GM03348 (cell line): ENCODE measurements at regions not wholly inside any gene's neighbourhood (a gene's known extent, or its start where the extent isn't known, plus 50 kb on each side); places are given as distances from the start of the nearest gene placed in this dataset.
"Not testable (repeated sequence)": the region's sequence is repeated elsewhere in the genome, so short reads cannot be mapped to it uniquely, and the experiment has no call there.

Experiments
- DNase-seq: peaks from one replicate; pipeline ENCODE4 v3.0.0; 2012; ENCODE audit warnings: low spot score

DNA sequence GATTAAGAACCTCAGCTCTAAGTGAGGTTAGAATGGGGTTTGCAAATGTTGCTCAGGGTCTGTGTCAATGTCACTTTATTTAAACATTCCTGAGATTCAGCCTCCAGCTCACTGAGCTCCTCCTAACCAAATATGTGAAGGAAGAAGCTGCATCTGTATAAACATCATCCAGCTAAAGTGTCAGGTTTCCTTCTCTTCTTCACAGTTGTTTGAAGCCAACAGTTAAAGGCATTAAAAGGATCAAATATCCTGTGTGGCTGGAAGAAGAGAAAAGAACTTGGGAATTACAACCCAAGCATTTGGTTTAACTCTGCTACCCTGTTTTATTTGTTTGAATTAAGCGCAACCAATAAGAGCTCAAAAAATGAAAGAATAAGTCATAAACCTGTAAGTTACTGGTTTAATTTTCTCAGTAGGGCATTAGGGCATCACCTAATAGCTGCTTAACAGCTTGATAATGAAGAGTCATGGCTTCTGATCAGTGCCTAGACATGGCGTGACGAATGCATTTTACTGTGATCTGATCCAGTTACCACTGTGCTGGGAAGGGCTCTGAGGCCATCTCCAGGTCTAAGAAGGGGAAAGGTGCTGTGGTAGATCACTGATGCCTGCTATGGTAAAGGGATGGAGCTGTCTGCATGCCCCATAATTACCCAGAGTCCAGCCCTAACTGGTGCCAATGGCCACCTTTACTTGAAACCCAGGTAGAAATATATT is 165.7 kb upstream of the TSC22D2 start:
- DNase-seq: peak; percentile 31

DNA sequence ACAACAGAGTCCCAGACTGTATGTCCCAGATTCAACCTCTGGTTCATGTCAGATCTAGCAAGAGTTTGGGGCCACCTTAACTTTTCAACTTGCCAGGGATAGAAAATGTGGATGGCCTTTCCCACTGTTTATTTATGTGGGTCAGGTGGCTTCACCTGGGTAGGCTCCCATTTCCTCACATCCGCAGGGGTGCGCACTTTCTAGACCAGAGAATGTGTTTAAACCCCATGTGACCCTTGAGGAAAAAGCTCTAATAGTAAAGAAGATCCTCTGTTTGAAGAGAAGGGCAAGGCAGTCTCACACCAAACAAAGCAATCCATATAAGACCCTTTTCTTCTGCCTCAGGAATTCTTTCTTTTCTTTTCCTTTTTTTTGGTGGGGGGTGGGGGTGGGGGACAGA is 167.2 kb upstream of the TSC22D2 start:
- DNase-seq: no peak

DNA sequence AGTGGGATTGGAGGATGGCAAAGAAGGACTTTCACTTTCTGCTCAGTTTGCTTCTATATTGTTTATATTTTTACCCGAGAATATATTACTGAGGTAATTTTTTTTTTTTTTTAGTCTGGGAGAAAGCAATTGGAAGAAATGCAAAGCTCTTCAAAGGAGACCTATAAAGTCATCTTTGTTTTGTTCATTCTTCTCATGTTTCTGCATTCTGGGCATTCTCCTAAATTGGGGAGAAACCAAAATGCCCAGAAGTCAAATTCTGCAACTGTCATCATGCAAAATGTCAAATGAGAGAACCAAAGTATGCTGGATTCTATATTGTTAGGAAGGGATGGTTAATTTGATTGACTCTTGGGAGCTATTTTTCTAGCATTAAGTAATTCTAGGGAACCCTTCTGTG is 168.3 kb upstream of the TSC22D2 start:
- no peak for DNase-seq

DNA sequence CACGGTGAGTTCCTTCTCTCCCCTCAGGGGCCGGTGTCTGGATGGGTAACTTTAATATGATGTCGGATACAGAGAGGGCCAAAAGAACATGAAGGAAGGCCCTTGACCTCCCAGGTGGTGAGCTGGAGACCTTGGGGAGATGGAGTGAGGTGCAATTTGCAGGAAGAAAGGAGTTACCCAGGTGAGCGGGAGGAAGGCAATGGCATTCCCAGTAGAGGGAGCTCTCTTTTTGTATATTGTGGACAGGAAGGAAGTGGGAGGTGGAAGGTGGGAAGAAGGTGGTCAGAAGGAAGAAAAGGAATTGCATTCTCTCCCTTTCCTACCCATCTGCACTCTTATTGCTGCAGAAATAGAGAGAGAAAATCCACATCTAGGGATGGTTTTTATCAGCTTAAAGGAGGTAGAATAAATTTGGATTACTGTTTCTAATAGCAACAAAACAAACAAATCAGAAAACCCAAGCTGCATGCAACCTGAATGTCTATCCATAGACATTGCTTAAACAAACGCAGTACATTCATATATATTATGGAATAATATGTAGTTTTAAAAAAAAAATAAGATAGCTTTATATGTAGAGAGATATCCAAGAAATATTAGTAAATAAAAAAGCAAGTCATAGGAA is 169.0 kb upstream of the TSC22D2 start:
- no peak for DNase-seq

DNA sequence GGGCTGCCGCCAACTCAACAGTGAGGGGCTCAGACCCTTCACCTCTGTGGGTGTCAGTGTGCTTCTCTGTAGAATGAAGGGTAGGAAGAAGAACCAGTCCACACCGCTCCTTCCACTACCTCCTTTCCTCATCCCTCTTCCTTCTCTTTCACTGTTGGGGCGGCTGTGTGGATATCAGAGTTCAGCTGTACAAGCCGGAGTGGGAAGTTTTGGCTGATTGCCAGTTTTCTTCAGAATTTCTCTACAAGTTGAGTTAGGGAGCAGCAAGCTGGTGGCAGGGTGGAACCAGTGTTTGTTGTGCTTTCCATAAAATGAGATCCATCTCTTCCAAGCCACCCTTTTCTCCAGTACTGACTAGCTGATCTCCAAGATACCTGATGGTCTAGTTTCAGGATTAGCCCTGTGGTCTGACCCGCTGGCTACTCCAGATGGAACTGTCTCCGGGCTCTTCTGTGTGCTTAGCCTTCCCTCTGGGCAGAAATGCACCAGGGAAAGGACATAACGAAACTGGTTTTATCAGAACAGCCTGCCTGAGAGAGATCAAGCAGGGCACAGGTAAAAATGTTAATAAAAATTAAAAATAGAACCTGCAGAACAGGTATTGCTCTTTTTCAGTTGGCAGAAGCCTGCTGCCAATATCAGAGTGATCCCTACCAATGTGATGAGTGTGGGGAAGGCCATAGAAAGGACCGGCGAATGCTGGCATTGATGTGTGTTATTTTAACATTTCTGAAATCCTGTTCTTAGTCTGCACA is 169.9 kb upstream of the TSC22D2 start:
- DNase-seq: no peak

DNA sequence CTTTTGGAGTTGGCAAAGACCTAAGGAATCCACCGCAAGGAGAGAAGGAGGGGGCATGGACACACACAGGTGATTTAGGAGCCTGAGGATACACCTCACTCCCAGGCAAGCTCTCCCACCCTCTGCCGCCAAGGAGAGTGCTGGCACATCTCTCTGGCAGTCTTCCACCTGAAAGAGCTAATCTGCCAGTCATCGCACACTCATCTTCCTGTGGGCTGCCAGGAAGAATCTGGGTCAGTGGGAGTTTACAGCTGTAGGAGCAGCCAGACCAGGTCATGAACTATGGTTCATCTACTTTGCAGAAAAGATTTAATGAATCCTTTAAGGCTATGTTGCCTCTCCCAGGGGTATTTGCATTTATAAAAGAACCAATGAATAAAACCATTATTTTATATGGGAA is 170.6 kb upstream of the TSC22D2 start:
- DNase-seq: peak; percentile 59

DNA sequence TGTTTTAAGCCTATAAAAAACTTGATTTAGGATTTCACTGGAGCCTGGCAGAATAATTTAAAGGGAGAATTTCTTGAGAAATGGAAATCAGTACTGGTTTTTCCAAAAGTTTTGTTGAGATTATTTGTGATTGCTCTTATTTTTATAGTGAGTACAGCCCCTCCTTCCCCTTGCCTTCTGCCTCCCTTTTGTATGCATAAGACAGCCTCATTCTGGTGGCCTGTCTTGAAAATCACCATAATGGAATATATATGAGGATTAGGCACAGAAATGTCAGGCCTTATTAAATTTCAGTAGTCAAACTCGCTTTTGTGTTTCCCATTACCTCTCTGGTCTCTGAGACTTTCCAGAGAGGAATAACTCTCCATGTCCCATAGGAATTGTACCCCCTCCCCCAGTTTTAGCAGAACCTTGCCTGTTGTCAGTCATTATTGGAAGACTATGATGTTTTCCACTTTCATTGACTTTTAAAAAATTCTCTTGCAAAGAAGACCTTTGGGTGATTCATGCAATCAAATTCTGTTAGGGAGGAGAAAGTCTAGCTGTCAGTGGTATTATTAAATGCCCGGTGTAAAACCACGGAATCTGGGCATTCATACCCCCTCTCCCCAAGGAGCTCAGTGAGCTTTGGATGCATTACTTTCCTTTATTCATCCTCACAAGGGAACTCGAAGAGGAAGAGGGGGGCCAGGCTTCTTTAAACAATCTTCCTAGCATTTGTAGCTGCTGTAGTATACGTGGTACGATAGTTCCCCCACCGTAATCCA is 171.6 kb upstream of the TSC22D2 start:
- peak; percentile 61 for DNase-seq

DNA sequence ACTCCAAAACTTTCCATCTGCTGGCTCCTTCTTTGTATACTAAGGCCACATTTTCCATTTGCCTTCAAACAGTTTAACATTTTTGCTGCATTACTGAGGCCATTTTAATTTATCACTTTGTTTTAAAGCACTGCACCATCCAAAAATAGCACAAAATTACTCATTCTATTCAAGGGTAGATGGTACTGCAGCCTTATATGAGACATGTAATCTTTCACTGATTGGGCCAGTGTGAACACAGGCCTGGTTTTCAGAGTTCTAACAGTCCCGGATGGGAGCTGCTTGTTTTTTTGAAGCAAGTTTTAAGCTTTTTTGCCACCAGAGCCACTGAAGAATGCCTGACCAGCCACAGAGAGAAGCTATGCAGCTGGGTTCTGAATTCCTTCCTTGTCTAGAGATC is 172.3 kb upstream of the TSC22D2 start:
- peak; percentile 71 for DNase-seq

DNA sequence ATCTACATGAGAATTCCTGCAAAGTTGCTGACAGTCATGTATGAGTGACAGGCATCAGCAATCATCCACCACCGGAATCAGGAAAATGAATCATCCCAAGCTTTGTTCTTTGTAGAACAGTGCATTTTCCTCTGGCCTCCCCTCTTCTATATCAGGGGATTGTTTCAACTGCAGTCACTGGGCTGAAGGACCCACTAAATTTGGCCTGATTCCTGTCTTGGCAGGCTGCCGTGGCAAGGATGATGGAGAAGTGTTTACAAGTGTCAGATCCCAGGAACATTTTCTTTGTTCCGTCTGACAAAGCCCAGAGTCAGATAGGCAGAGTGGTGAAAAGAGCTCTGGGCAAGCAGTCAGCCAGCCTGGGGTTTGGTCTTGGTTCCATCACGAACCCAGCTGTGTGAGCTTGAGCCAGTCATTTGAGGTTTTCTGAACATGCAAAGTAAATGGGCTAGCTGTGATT is 175.1 kb upstream of the TSC22D2 start:
- peak; percentile 52 for DNase-seq

DNA sequence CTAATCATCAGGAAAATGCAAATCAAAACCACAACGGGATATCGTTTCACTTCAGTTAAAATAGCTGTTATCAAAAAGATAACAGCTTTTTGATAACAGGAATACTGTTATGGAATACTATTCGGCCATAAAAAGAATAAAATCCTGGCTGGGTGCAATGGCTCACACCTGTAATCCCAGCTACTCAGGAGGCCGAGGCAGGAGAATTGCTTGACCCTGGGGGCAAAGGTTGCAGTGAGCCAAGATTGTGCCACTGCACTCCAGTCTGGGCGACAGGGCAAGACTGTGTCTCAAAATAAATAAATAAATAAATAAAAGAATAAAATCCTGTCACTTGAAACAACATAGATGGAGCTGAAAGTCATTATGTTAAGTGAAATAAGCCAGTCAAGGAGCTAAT is 178.1 kb upstream of the TSC22D2 start:
- DNase-seq: no peak

DNA sequence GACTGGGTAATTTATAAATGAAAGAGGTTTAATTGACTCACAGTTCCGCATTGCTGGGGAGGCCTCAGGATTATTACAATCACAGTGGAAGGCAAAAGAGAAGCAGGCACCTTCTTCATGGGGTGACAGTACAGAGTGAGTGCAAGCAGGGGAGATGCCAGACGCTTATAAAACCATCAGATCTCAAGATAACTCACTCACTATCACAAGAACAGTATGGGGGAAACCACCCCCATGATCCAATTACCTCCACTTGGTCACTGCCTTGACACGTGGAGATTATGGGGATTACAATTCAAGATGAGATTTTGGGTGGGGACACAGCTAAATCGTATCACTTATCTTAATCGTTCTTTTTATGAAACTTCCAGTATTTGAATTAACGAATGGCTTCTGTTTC is 179.5 kb upstream of the TSC22D2 start:
- DNase-seq: not testable (repeated sequence)

DNA sequence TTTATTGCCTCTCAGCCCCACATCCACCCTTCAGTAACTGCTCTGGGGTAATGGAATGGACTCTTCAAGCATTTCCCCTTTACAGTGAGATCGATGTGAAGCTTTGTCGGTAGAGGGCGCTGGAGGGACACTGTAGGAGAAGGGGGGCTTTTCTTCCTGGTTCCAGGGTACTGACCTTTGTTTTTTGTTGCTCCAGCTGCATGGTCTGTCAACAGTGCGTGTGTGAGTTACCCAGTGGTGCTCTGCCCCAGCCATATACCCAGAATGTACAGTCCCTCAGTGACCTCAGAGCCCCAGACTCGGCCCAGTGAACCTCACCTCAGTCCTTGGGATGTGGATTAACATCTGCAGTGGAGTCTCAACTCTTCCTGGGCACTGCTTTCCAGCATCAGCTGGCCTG is 180.3 kb upstream of the TSC22D2 start:
- DNase-seq: peak; percentile 76

DNA sequence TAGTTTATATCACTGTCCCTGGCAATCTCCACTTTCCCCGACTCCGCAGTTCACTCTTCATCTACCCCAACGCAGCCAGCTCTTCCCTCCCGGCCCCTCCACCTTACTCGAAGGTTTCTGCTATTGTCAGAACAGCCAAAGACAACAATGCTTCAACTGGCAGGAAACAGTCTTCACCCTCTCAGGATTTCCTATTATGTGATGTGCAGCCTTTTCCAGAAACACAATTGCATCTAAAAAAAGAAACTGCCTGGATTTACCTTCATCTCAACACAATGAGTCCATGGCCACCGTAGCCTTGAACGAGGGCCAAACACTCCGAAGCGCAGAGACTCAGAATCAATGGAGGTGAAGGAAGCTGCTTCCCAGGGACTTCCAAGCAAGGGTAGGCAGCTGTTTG is 182.1 kb upstream of the TSC22D2 start:
- no peak for DNase-seq

DNA sequence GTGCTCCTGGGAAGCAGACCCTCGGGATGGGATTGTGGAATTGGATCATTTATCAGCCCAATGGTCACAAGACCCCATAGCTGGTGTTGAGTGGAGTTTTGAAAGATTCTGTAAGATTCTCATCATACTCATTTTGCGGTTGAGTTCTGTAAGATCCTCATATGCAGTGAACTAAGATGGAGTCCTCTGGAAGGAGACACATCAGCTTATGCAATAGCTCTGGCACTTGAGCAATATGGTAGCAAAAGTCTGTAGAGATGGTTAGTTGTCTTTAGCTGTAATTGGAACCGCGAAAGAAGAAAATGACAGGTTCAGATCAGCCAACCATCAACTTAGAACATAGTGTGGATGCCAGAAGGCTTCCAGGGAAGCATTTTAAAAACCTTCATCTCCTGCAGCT is 184.5 kb upstream of the TSC22D2 start:
- DNase-seq: no peak

DNA sequence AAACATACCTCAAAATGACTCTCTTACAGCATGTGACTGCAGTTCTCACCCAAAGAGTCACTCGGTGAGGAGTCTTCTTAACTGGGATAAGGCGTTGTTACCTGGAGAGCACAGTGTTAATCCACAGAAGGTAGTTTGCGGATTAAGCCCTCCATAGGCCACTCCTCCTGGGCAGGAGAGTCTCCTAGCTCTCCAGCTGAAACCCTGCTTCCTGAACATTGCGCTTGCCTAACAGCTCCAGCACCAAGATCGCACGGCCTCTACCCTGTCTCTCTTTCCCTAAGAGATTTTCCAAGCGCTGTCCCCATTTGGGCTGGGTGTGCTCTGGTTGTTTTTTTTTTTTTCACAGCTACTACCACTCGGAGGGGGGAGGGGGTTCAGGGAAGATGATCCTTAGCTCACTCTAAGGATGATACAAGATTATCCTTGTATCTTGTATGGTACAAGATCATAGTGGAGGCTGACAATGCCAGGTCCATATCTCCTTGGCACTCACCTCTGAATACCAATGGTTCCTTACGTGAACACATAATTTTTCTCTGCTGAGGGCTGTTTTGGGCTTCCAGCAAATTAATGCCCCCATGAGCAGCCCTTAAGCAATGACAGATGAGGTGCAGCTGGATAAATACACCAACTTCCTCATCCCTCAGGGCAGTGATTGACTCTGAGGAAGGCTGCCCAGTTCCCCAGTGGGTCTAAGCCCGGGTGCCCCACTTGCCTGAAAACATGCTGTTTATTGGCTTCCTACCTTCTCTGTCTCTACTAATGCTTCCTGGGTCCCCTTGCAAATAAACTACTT is 185.2 kb upstream of the TSC22D2 start:
- DNase-seq: no peak

DNA sequence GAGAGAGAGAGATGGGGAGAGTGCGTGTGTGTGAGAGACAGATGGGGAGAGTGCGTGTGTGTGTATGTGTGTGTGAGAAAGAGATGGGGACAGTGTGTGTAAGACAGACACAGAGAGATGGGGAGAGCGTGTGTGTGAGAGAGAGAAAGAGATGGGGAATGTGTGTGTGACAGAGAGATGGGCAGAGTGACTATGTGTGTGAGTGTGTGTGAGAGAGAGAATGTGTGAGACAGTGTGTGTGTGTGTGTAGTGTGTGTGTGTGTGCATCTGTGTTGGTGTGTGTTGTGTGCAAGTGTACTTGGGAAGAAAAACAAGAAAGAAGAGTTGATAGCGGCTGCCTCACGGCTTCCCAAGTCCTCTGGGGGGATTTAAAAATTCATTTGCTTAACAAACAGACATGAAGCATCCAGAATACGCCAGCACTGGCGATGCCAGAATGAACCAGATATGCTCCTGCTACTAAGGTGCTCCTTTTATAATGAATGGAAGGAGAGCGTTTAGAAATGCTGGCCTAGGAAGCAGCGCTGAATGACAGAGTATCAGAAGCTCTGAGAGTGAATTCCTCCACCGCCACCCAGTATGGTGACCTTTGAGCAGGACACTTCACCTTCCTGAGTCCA is 186.1 kb upstream of the TSC22D2 start:
- no peak for DNase-seq

DNA sequence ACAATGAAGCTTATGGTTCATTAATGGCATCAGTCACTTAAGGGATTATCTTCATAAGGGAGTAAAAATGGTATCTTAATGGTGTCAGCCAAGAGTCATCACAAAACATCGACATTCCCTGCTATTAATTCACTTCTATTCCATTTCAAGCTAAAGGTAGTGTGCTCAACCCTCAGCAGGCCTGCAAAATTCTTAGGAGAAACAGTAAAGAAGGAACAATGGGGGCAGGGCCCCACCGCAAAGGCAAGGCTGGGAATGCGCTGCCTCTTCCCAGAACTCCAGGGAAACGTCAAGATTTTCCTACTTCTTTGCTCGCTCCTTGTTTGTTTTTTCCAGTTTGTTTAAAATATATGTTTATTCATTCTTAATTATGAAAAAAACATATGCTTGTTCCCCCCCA is 187.3 kb upstream of the TSC22D2 start:
- peak; percentile 33 for DNase-seq

DNA sequence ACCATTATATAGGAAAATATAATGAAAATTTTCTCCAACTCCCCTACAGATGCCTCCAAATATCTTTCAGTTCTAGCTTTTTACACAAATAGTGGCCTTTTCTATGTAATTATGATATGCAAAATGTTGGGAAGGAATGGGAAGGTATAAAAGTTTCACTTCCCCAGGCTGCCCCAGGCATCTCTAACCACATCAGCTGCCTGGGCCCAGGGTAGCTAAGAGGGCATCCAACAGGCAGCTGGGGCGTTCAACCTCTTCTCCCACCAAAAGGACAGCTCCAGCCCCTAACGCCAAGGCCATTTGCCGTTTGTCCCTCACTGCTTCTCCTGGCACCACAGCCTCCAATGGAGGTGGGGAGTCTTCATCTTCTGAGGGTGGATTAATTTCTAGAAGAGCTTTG is 188.1 kb upstream of the TSC22D2 start:
- no peak for DNase-seq

DNA sequence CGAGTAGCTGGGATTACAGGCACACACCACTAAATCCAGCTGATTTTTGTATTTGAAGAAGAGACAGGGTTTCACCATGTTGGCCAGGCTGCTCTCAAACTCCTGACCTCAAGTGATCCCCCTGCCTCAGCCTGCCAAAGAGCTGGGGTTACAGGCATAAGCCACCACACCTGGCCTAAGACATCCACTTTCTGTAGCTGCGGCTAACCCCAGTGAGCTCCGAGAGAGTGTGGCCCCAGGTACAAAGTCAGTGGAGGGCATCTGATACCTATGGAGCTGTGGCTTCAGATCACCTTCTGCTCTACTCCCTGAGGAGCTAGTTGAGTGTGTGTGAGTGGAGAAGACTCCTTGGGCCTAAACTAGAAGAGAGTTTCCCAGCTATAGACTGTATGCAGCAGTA is 189.3 kb upstream of the TSC22D2 start:
- DNase-seq: no peak

DNA sequence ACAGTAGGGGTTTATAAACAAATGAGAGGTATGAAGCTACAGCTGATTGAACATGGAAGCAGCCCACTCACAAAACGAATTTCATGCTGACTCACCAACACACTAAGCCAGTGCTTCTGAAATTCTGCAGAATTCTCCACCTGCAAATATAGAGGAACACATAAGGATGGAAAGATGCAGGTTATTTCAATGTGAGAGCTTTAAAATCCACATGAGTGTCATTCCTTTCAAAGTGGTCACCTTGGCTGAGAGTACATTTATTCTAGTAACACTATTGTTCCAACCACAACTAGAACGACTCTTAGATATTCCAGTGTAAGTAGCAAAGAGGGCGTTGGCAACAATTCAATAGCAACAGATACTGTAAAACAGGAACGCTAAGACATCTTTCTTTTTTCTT is 189.9 kb upstream of the TSC22D2 start:
- no peak for DNase-seq

DNA sequence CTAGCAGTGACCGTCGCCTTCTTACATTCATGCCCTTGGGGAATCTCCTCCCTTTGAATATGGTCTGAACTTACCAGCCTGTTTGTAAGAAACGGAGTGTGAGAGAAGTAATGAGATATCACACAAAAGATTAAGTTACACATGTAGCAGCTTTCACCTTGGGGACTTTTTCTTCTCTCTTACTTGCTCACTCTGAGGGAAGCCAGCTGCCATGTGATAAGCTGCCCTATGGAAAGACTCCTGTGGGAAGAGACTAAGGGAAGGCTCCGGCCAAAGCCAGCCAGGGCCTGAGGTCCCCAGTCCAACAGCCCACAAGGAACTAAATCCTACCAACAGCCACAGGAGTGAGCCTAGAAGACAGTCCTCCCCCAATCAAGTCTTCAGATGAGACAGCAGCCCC is 190.4 kb upstream of the TSC22D2 start:
- DNase-seq: no peak
